IMR-90 (cell line): ENCODE measurements at regions not wholly inside any gene's neighbourhood (a gene's known extent, or its start where the extent isn't known, plus 50 kb on each side); places are given as distances from the start of the nearest gene placed in this dataset.

Source experiments
- ATAC-seq: fragments of 200-7000 bp; cut with Tn5 transposase; 2 replicates; pipeline ENCODE4 v1.9.1; 2020; ENCODE audit warnings: low read depth, mild to moderate bottlenecking, moderate library complexity
- BruUV-seq: library from RNA; stranded (reverse); fragments of 400-500 nt; replicated peaks from 2 replicates; lab custom pipeline; 2021; lab: Mats Ljungman, UMichigan
- CTCF ChIA-PET: fragments of 300-600 bp; formaldehyde crosslinking; extraction: SDS; loops from one replicate; lab custom pipeline; 2021; ENCODE audit warnings: antibody characterized with exemption; lab: Yijun Ruan, JAX
- POLR2A ChIA-PET: fragments of 300-600 bp; sonication (Branson Sonifier 250); formaldehyde crosslinking; loops from one replicate; lab custom pipeline; 2022; ENCODE audit warnings: antibody characterized with exemption; ENCODE audit not compliant: unreplicated experiment; lab: Charles Lee
- DNase-seq: peaks from one replicate; pipeline ENCODE4 v3.0.0; 2013
- H2AFZ ChIP-seq: replicated peaks from 2 replicates; pipeline ENCODE3; 2013; ENCODE audit warnings: low read length, mild to moderate bottlenecking; ENCODE audit not compliant: poor library complexity
- H2AK5ac ChIP-seq: 2 replicates; pipeline ENCODE4 v1.6.1; 2013; ENCODE audit warnings: low read depth, low read length, inconsistent platforms
- H2AK9ac ChIP-seq: replicated peaks from 2 replicates; pipeline ENCODE3; 2013; ENCODE audit warnings: mild to moderate bottlenecking, low read depth, low read length, moderate library complexity; ENCODE audit not compliant: poor library complexity
- H2BK120ac ChIP-seq: 2 replicates; pipeline ENCODE4 v1.6.1; 2013; ENCODE audit warnings: low read depth, low read length, inconsistent platforms
- H2BK15ac ChIP-seq: 3 replicates; pipeline ENCODE4 v1.6.1; 2013; ENCODE audit warnings: low read depth, low read length, inconsistent platforms
- H2BK20ac ChIP-seq: 2 replicates; pipeline ENCODE4 v1.6.1; 2013; ENCODE audit warnings: low read depth, mild to moderate bottlenecking, inconsistent platforms, low read length, moderate library complexity
- H2BK5ac ChIP-seq: 2 replicates; pipeline ENCODE4 v1.6.1; 2013; ENCODE audit warnings: mild to moderate bottlenecking, low read depth, low read length, inconsistent platforms; ENCODE audit not compliant: poor library complexity, severe bottlenecking
- H3K14ac ChIP-seq: replicated peaks from 2 replicates; pipeline ENCODE4 v1.6.1; 2013; ENCODE audit warnings: low read depth, low read length, inconsistent platforms
- H3K18ac ChIP-seq: 2 replicates; pipeline ENCODE4 v1.6.1; 2013; ENCODE audit warnings: low read depth, low read length, control low read depth
- H3K23ac ChIP-seq: 2 replicates; pipeline ENCODE4 v1.6.1; 2013; ENCODE audit warnings: low read depth, low read length, inconsistent platforms
- H3K27ac ChIP-seq: 2 replicates; pipeline ENCODE4 v1.5.1; 2013; ENCODE audit warnings: mild to moderate bottlenecking, control low read depth, low read length; ENCODE audit not compliant: insufficient read depth
- H3K27me3 ChIP-seq: 2 replicates; pipeline ENCODE4 v1.6.1; 2013; ENCODE audit warnings: low read length; ENCODE audit not compliant: control insufficient read depth, insufficient read depth
- H3K36me3 ChIP-seq: 2 replicates; pipeline ENCODE4 v1.6.1; 2013; ENCODE audit warnings: low read length, mixed read lengths; ENCODE audit not compliant: control insufficient read depth, insufficient read depth
- H3K4ac ChIP-seq: 2 replicates; pipeline ENCODE4 v1.6.1; 2013; ENCODE audit warnings: low read depth, low read length, inconsistent platforms
- H3K4me1 ChIP-seq: 2 replicates; pipeline ENCODE4 v1.6.1; 2013; ENCODE audit warnings: low read length, mixed read lengths; ENCODE audit not compliant: control insufficient read depth, insufficient read depth
- H3K4me2 ChIP-seq: 2 replicates; pipeline ENCODE4 v1.6.1; 2013; ENCODE audit warnings: low read depth, mild to moderate bottlenecking, control low read depth, low read length, moderate library complexity
- H3K4me3 ChIP-seq: 2 replicates; pipeline ENCODE4 v1.5.1; 2013; ENCODE audit warnings: low read depth, mild to moderate bottlenecking, control low read depth, low read length, moderate library complexity; ENCODE audit not compliant: insufficient read depth
- H3K56ac ChIP-seq: 2 replicates; pipeline ENCODE4 v1.6.1; 2013; ENCODE audit warnings: low read length, inconsistent platforms; ENCODE audit not compliant: insufficient read depth; ENCODE audit errors: extremely low read depth
- H3K79me1 ChIP-seq, 2 experiments: 2 replicates each; pipeline ENCODE4 v1.6.1; 2013; ENCODE audit warnings: low read length in 2 of 2, inconsistent platforms in 1 of 2, low read depth in 1 of 2
- H3K9ac ChIP-seq: 2 replicates; pipeline ENCODE4 v1.6.1; 2013; ENCODE audit warnings: low read depth, low read length, control low read depth
- H3K9me1 ChIP-seq: 2 replicates; pipeline ENCODE4 v1.6.1; 2013; ENCODE audit warnings: low read length, inconsistent platforms; ENCODE audit not compliant: insufficient read depth
- H3K9me3 ChIP-seq: 2 replicates; pipeline ENCODE4 v1.6.1; 2013; ENCODE audit warnings: low read length; ENCODE audit not compliant: control insufficient read depth, insufficient read depth
- H4K20me1 ChIP-seq: 2 replicates; pipeline ENCODE4 v1.6.1; 2013; ENCODE audit warnings: low read length, inconsistent platforms; ENCODE audit not compliant: insufficient read depth
- H4K5ac ChIP-seq: 2 replicates; pipeline ENCODE4 v1.6.1; 2013; ENCODE audit warnings: mild to moderate bottlenecking, low read depth, low read length, control low read depth
- H4K8ac ChIP-seq, 2 experiments: 2 replicates each; pipeline ENCODE4 v1.6.1; 2013; ENCODE audit warnings: low read depth in 2 of 2, low read length in 2 of 2, control low read depth in 1 of 2, inconsistent platforms in 1 of 2
- H4K91ac ChIP-seq: 2 replicates; pipeline ENCODE4 v1.6.1; 2013; ENCODE audit warnings: low read depth, low read length, inconsistent platforms; ENCODE audit not compliant: insufficient read depth
- MAFK ChIP-seq: IDR thresholded peaks from 2 replicates; pipeline ENCODE4 v1.6.1; 2012; ENCODE audit warnings: low read depth, low read length, improper control_type of control experiment
- RAD21 ChIP-seq: IDR thresholded peaks from 2 replicates; pipeline ENCODE4 v1.6.1; 2012; ENCODE audit warnings: low read length, improper control_type of control experiment
- WGBS, 2 experiments: methylation state at CpG; one replicate each; pipeline versions ENCODE4 v1.1.5 to v1.1.7; 2013; ENCODE audit warnings: missing lambda C conversion rate in 2 of 2; ENCODE audit not compliant: insufficient read length in 1 of 2; ENCODE audit errors: extremely low coverage in 2 of 2; 5-methylcytosine and 5-hydroxymethylcytosine counted together
- dilution Hi-C: fragments of 300-500 bp; cut with HindIII; formaldehyde crosslinking; loops from one replicate; pipeline ENCODE4 v1.14.3; 2018; ENCODE audit warnings: low sequenced_read_pairs; ENCODE audit not compliant: unreplicated experiment
- in situ Hi-C: fragments of 300-500 bp; cut with MboI; formaldehyde crosslinking; loops from 3 replicates; pipeline ENCODE4 v1.14.3; 2019; ENCODE audit warnings: low sequenced_read_pairs, inconsistent platforms, mixed read lengths
- intact Hi-C: fragments of 100-400 bp; cut with micrococcal nuclease; formaldehyde crosslinking; loops from 2 replicates; pipeline ENCODE4 v1.10.0; 2022

DNA sequence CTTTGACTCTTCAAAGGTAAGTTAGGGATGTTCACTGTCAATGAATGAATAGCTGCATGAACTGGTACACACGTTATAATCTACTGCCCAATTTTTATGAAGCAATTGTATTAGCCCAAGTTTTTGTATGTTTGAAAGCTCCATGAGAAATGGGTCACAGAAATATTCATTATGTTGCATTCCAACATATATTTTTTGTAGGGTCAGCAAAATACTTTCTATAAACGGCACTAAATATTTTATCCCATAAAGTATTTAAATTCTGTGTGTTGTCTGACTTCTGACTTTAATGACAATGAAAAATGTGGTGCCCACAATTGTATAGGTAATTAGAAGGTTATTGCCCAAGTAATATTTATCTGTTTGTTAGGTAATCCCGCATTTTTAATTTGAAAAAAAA lies 466.0 kb downstream of the FAT4 start:
- no TSS peak for BruUV-seq
- intact Hi-C loops (no loop called here), in situ Hi-C loops (no loop called here), dilution Hi-C loops (no loop called here)
- Histone ChIP-seq H3K56ac (no peak overlapping the region), H2BK5ac (peak overlapping the region; percentile 75), H2AK9ac (no peak overlapping the region), H3K9me3 (peaks cover 7% of the 10 kb centered on the region), H2BK120ac (no peak overlapping the region), H3K9ac (no peak overlapping the region), H2AK5ac (no peak overlapping the region), H3K27ac (no peak overlapping the region), H3K4me1 (no peaks in the 10 kb centered on the region), H4K91ac (no peak overlapping the region), H3K4me2 (no peak overlapping the region), H3K9me1 (no peaks in the 10 kb centered on the region), H2BK15ac (no peak overlapping the region), H4K8ac (peak overlapping the region in 1 of 2 experiments; percentile 28; a peak in 1 of 4 replicates), H2AFZ (no peak overlapping the region), H3K27me3 (no peaks in the 10 kb centered on the region), H2BK20ac (no peak overlapping the region), H3K36me3 (no peaks in the 10 kb centered on the region), H3K79me1 (no peaks in the 10 kb centered on the region), H3K14ac (no peak overlapping the region), H3K23ac (no peak overlapping the region), H4K5ac (no peak overlapping the region), H3K4me3 (no peak overlapping the region), H3K4ac (no peak overlapping the region), H3K18ac (no peak overlapping the region; the same call in 1 of the 2 replicates), H4K20me1 (no peaks in the 10 kb centered on the region)
- DNase-seq (no peak), ATAC-seq (no peak)
- no CpG with 5 or more reads among the region's 3 CpGs for WGBS, 2 experiments
- CTCF ChIA-PET = no interaction called here
- TF ChIP-seq RAD21 = no peak
- TF ChIP-seq MAFK = peak; percentile 91
- POLR2A ChIA-PET = no interaction called here
